GM12878 (cell line): ENCODE measurements at regions not wholly inside any gene's neighbourhood (a gene's known extent, or its start where the extent isn't known, plus 50 kb on each side); places are given as distances from the start of the nearest gene placed in this dataset.

Experiments
- ATAC-seq: fragments of 200-7000 bp; cut with Tn5 transposase; 3 replicates; pipeline ENCODE4 v1.9.1; 2020; ENCODE audit warnings: mild to moderate bottlenecking, moderate library complexity
- BruUV-seq: library from RNA; stranded (reverse); fragments of 400-500 nt; replicated peaks from 2 replicates; lab custom pipeline; 2021; lab: Mats Ljungman, UMichigan
- CTCF ChIA-PET: fragments of 300-600 bp; sonication (Branson Sonifier 250); formaldehyde crosslinking; extraction: SDS; loops from one replicate; lab custom pipeline; 2021; ENCODE audit warnings: inconsistent platforms; lab: Yijun Ruan, JAX
- POLR2A ChIA-PET: fragments of 350-600 bp; formaldehyde crosslinking; extraction: SDS; loops from one replicate; lab custom pipeline; 2021; ENCODE audit warnings: inconsistent platforms; lab: Charles Lee
- RAD21 ChIA-PET: fragments of 300-600 bp; sonication (Branson Sonifier 250); formaldehyde crosslinking; loops from one replicate; lab custom pipeline; 2023; ENCODE audit warnings: antibody characterized with exemption; ENCODE audit not compliant: unreplicated experiment; lab: Charles Lee
- SMC1A ChIA-PET: fragments of 300-600 bp; sonication (Branson Sonifier 250); formaldehyde crosslinking; loops from one replicate; lab custom pipeline; 2023; ENCODE audit not compliant: unreplicated experiment, uncharacterized antibody; lab: Charles Lee
- DNase-seq: peaks from one replicate; pipeline ENCODE4 v3.0.0-alpha.2; 2011; ENCODE audit warnings: low read depth, low spot score
- FAIRE-seq: peaks from 3 replicates; lab custom pipeline; 2011; peaks lifted over from hg19 to GRCh38; lab: Jason Lieb, UNC
- H2AFZ ChIP-seq: 2 replicates; pipeline ENCODE4 v1.6.0; 2011; ENCODE audit warnings: low read depth, low read length, control low read depth; ENCODE audit not compliant: control insufficient read depth
- H3K27ac ChIP-seq: 2 replicates; pipeline ENCODE4 v1.5.1; 2011; ENCODE audit warnings: control low read depth; ENCODE audit not compliant: control insufficient read depth, insufficient read depth
- H3K27me3 ChIP-seq, 2 experiments: replicated peaks in 1 of 2; 2 replicates each; pipeline versions ENCODE4 v1.6.0 to v1.6.1; 2011; ENCODE audit warnings: low read length in 1 of 2; ENCODE audit not compliant: control insufficient read depth in 2 of 2, insufficient read depth in 2 of 2
- H3K36me3 ChIP-seq, 2 experiments: 2 replicates each; pipeline ENCODE4 v1.5.1; 2011; ENCODE audit warnings: low read length in 1 of 2; ENCODE audit not compliant: control insufficient read depth in 2 of 2, insufficient read depth in 2 of 2
- H3K4me1 ChIP-seq: 2 replicates; pipeline ENCODE4 v1.6.1; 2011; ENCODE audit warnings: mild to moderate bottlenecking, low read length, moderate library complexity, mixed read lengths; ENCODE audit not compliant: control insufficient read depth, insufficient read depth
- H3K4me2 ChIP-seq: 2 replicates; pipeline ENCODE4 v1.6.0; 2011; ENCODE audit warnings: control low read depth; ENCODE audit not compliant: control insufficient read depth, insufficient read depth
- H3K4me3 ChIP-seq: fragments of 200-600 bp; sonication (generic); 2 replicates; pipeline ENCODE4 v1.5.1; 2016
- H3K79me2 ChIP-seq: 2 replicates; pipeline ENCODE4 v1.6.0; 2011; ENCODE audit warnings: low read length; ENCODE audit not compliant: control insufficient read depth, insufficient read depth
- H3K9ac ChIP-seq: 2 replicates; pipeline ENCODE4 v1.8.0; 2011; ENCODE audit warnings: low read length, control low read depth, mixed read lengths; ENCODE audit not compliant: control insufficient read depth, insufficient read depth
- H3K9me3 ChIP-seq: replicated peaks from 3 replicates; pipeline ENCODE4 v1.5.1; 2011; ENCODE audit warnings: mild to moderate bottlenecking, low read length; ENCODE audit not compliant: control insufficient read depth, insufficient read depth
- H4K20me1 ChIP-seq: 2 replicates; pipeline ENCODE4 v1.6.0; 2011; ENCODE audit not compliant: control insufficient read depth, insufficient read depth
- ATF7 ChIP-seq: fragments of 450-650 bp; IDR thresholded peaks from 2 replicates; pipeline ENCODE4 v1.6.1; 2016; ENCODE audit warnings: low read depth, mild to moderate bottlenecking
- BCL11A ChIP-seq: IDR thresholded peaks from 2 replicates; pipeline ENCODE4 v1.6.1; 2011; ENCODE audit warnings: low read depth, low read length
- ESRRA ChIP-seq: IDR thresholded peaks from 2 replicates; pipeline ENCODE4 v1.6.1; 2012; ENCODE audit warnings: mild to moderate bottlenecking, low read length, improper control_type of control experiment
- IKZF2 ChIP-seq, 2 experiments: fragments of 450-650 bp; IDR thresholded peaks; 2 replicates each; pipeline ENCODE4 v1.6.1; 2017; ENCODE audit warnings: mild to moderate bottlenecking in 2 of 2, moderate library complexity in 2 of 2
- RBBP5 ChIP-seq: fragments of 200-600 bp; sonication (generic); conservative IDR thresholded peaks from 2 replicates; pipeline ENCODE4 v1.6.1; 2016
- RELA ChIP-seq: fragments of 450-650 bp; IDR thresholded peaks from 2 replicates; pipeline ENCODE4 v1.8.0; 2014; ENCODE audit warnings: borderline replicate concordance; ENCODE audit not compliant: partially characterized antibody
- TARDBP ChIP-seq: IDR thresholded peaks from 2 replicates; pipeline ENCODE4 v1.6.1; 2016; ENCODE audit warnings: borderline replicate concordance
- TCF12 ChIP-seq: IDR thresholded peaks from 2 replicates; pipeline ENCODE4 v1.6.1; 2011; ENCODE audit warnings: low read depth, mild to moderate bottlenecking, low read length
- ZNF384 ChIP-seq: IDR thresholded peaks from 2 replicates; pipeline ENCODE4 v1.6.1; 2012; ENCODE audit warnings: low read depth, mild to moderate bottlenecking, low read length, improper control_type of control experiment, borderline replicate concordance
- WGBS: methylation state at CpG from one replicate; pipeline ENCODE4 v1.1.6; 2016; ENCODE audit warnings: low lambda C conversion rate; ENCODE audit not compliant: insufficient replicate concordance, insufficient coverage; ENCODE audit errors: missing lambda C conversion rate; 5-methylcytosine and 5-hydroxymethylcytosine counted together
- in situ Hi-C: fragments of 300-500 bp; cut with MboI; formaldehyde crosslinking; loops from 9 replicates; pipeline ENCODE4 v1.14.3; 2018; ENCODE audit warnings: mixed read lengths
- intact Hi-C: fragments of 100-400 bp; cut with micrococcal nuclease; formaldehyde crosslinking; loops from one replicate; pipeline ENCODE4 v1.14.2; 2022; ENCODE audit not compliant: unreplicated experiment
- TF ChIP-seq, protein P1 (sequence below): fragments of 450-650 bp; IDR thresholded peaks from 2 replicates; pipeline ENCODE4 v1.6.1; 2017; ENCODE audit warnings: low read depth, mild to moderate bottlenecking, moderate library complexity

DNA sequence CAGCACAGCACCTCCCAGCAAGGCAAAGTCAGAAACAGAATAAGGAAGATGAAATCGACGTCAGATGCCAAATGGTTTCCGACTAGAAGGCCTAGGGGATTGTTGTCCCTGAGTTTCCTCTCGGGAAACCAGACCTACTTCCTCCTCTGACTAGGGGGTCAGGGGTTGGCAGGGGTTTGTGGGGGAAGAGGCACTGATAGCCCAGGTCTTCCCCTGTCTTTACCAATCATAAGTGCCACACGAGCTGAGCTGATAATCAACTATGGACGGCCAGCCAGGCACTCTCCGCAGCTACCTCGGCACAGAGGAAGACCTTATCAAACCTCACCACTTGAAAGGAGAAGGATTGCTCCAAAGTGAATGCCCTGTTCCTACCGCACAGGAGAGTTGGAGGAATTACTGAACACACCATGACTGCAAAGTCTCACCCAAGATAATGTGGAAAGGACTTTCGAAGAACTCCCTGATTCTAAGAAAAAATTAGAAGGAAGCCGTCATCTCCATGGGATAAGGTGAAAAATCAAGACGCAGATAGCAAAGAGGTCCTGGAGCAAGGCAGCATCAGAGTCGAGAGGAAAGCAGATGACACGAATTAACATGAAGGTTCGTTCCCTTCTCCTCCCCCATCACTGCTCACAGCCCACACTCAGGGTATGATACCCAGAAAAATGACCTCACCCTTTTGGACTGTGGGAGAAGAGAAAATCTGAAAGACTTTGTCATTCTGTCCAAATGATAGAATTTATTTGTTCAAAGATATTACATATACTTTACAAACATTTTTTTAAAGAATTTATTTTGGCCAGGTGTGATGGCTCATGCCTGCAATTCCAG, 77.7 kb upstream of the MED13L start:
- Histone ChIP-seq H3K27ac (no peak overlapping the region), H2AFZ (no peak overlapping the region), H3K4me3 (no peak overlapping the region), H3K36me3 (no peaks in the 10 kb centered on the region), H3K4me1 (peaks cover 7% of the 10 kb centered on the region), H3K9me3 (no peaks in the 10 kb centered on the region), H3K9ac (no peak overlapping the region), H4K20me1 (no peaks in the 10 kb centered on the region), H3K4me2 (no peak overlapping the region), H3K79me2 (no peaks in the 10 kb centered on the region), H3K27me3 (no peaks in the 10 kb centered on the region)
- ChIA-PET SMC1A (no interaction called here), POLR2A (no interaction called here), RAD21 (no interaction called here), CTCF (no interaction called here)
- FAIRE-seq (no peak), ATAC-seq (no peak), DNase-seq (no peak)
- 55% methylated on average over 15 of the region's 15 CpGs for WGBS
- intact Hi-C loops, result no loop called here
- BruUV-seq, result no TSS peak
- TF ChIP-seq TARDBP, result no peak
- no peak for TF ChIP-seq ATF7
- TF ChIP-seq BCL11A, result no peak
- no peak for TF ChIP-seq ZNF384
- TF ChIP-seq ESRRA, result no peak
- TF ChIP-seq, protein P1, sequence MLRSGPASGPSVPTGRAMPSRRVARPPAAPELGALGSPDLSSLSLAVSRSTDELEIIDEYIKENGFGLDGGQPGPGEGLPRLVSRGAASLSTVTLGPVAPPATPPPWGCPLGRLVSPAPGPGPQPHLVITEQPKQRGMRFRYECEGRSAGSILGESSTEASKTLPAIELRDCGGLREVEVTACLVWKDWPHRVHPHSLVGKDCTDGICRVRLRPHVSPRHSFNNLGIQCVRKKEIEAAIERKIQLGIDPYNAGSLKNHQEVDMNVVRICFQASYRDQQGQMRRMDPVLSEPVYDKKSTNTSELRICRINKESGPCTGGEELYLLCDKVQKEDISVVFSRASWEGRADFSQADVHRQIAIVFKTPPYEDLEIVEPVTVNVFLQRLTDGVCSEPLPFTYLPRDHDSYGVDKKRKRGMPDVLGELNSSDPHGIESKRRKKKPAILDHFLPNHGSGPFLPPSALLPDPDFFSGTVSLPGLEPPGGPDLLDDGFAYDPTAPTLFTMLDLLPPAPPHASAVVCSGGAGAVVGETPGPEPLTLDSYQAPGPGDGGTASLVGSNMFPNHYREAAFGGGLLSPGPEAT, result no peak
- no peak for TF ChIP-seq RBBP5
- no peak for TF ChIP-seq IKZF2 (IDR thresholded peaks at IDR 0.05)
- TF ChIP-seq TCF12, result no peak
- no peak for TF ChIP-seq RELA
- in situ Hi-C loops, result no loop called here
